ENCODE measurements at regions not wholly inside any gene's neighbourhood (a gene's known extent, or its start where the extent isn't known, plus 50 kb on each side); places are given as distances from the start of the nearest gene placed in this dataset.

- Histone ChIP-seq H2BK5ac (ENCODE audit: low read depth, low read length, poor library complexity, severe bottlenecking) (no peak overlapping the region), H2BK120ac (ENCODE audit: low read depth, low read length) (no peak overlapping the region), H2BK15ac (ENCODE audit: low read depth, low read length) (no peak overlapping the region), H2AFZ (replicated peaks; ENCODE audit: low read length, poor library complexity) (no peak overlapping the region), H3K79me1 (ENCODE audit: low read depth in 1 of 2, low read length in 2 of 2) (no peaks in the 10 kb centered on the region), H4K8ac (ENCODE audit: low read depth in 2 of 2, low read length in 2 of 2) (no peak overlapping the region), H3K14ac (replicated peaks; ENCODE audit: low read depth, low read length) (no peak overlapping the region), H3K36me3 (ENCODE audit: control insufficient read depth, insufficient read depth, low read length) (no peaks in the 10 kb centered on the region), H3K4me3 (ENCODE audit: insufficient read depth, low read depth, low read length) (no peak overlapping the region), H3K18ac (ENCODE audit: low read depth, low read length) (no peak overlapping the region), H4K91ac (ENCODE audit: insufficient read depth, low read depth, low read length) (no peak overlapping the region), H3K9ac (ENCODE audit: low read depth, low read length) (no peak overlapping the region), H3K56ac (ENCODE audit: extremely low read depth, insufficient read depth, low read length) (no peak overlapping the region), H2BK20ac (ENCODE audit: low read depth, low read length) (no peak overlapping the region), H3K4me1 (ENCODE audit: control insufficient read depth, insufficient read depth, low read length) (no peaks in the 10 kb centered on the region), H3K4ac (ENCODE audit: low read depth, low read length) (no peak overlapping the region), H4K20me1 (ENCODE audit: insufficient read depth, low read length) (no peaks in the 10 kb centered on the region), H3K27ac (ENCODE audit: insufficient read depth, low read length) (no peak overlapping the region), H3K4me2 (ENCODE audit: low read depth, low read length) (no peak overlapping the region), H4K5ac (ENCODE audit: low read depth, low read length) (no peak overlapping the region), H2AK9ac (replicated peaks; ENCODE audit: low read depth, low read length, poor library complexity) (no peak overlapping the region), H2AK5ac (ENCODE audit: low read depth, low read length) (no peak overlapping the region), H3K9me1 (ENCODE audit: insufficient read depth, low read length) (no peaks in the 10 kb centered on the region), H3K23ac (ENCODE audit: low read depth, low read length) (no peak overlapping the region), H3K27me3 (ENCODE audit: control insufficient read depth, insufficient read depth, low read length) (no peaks in the 10 kb centered on the region), H3K9me3 (ENCODE audit: control insufficient read depth, insufficient read depth, low read length) (0 out of 2 replicates have a peak, but pooled peaks cover 2% of the 10 kb centered on the region)
- no peak for DNase-seq
- in situ Hi-C loops (cut with MboI; ENCODE audit: low sequenced_read_pairs), result no loop called here
- TF ChIP-seq NFE2L2 (IDR thresholded peaks at IDR 0.05; ENCODE audit: low read depth, low read length) (no peak), MAFK (IDR thresholded peaks at IDR 0.05; ENCODE audit: low read depth, low read length) (no peak), SMC3 (IDR thresholded peaks at IDR 0.05; ENCODE audit: low read depth, low read length) (no peak), MAZ (IDR thresholded peaks at IDR 0.05; ENCODE audit: borderline replicate concordance, low read depth, low read length) (no peak), CTCF (conservative IDR thresholded peaks at IDR 0.05; ENCODE audit: low read depth, low read length) (no peak), RFX5 (IDR thresholded peaks at IDR 0.05; ENCODE audit: low read depth, low read length) (no peak), ELK1 (IDR thresholded peaks at IDR 0.05; ENCODE audit: borderline replicate concordance, low read depth, low read length) (no peak), USF2 (IDR thresholded peaks at IDR 0.05; ENCODE audit: low read depth, low read length) (no peak)
- ChIA-PET CTCF (interaction anchor here (0.6 kb wide), 1 partner anchor 1115 kb away, joined by 3 read pairs; no protein-coding TSS in a partner anchor), POLR2A (ENCODE audit: unreplicated experiment) (no interaction called here)
- intact Hi-C loops (cut with micrococcal nuclease), result no loop called here
- dilution Hi-C loops (cut with HindIII; ENCODE audit: low sequenced_read_pairs, unreplicated experiment), result no loop called here
- ATAC-seq (ENCODE audit: low read depth), result no peak
- BruUV-seq (replicated peaks), result no TSS peak
These were observed 1982.2 kb upstream of the C9orf72 start for GRCh38 chr9:29555502-29555901.
